ENCODE measurements at regions not wholly inside any gene's neighbourhood (a gene's known extent, or its start where the extent isn't known, plus 50 kb on each side); places are given as distances from the start of the nearest gene placed in this dataset.

DNA sequence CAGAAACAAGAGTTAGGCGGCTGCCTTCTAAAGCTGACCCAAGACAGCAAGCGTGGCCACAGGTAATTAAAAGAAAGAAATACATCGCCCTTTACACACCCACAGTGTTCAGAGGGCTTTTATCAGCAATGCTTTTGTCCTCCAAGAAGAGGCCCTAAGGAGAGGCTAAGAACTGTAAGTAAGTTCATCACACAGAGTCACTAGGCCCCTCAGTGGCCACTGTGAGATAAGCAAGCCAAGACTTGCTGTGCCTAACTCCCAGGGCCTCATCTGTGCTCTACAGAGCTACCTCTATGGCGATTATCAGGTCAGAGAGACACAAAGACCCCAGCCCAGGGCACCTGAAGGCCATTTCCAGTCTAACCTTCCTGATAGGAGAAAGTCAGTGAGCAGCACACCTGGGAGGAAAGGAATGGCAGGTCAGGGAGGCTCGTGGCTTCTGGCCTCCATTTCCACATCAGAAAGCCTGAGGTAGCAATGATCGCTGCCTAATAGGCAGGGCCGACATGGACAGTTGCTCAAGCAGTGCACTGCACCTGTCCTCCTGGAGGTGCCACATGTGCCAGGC, 545.2 kb upstream of the CDH11 start:
- DNase-seq (ENCODE audit: low spot score) = no peak

- DNase-seq (ENCODE audit: low spot score) = no peak
Observed at GRCh38 chr16:65666132-65666941, 544.5 kb upstream of the CDH11 start.

DNA sequence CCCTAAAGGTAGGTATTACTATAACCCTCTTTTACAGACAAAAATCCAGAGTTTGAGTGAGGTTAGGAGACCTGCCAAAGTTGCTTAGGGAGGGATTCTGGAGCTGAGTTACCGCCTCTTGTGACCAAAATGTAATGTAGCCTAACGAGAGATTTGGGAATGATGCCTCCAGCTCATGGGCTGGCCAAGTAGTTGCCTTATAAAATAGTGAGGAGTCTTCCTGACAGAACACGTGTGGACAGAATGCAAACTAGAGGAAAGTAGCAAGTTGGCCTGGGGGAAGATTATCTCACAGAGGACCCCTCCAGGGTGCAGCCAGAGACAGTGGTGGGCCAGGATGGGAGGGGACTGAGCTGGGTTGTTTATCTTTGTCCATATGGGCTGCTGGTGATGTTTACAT, 543.7 kb upstream of the CDH11 start:
- no peak for DNase-seq (ENCODE audit: low spot score)

DNA sequence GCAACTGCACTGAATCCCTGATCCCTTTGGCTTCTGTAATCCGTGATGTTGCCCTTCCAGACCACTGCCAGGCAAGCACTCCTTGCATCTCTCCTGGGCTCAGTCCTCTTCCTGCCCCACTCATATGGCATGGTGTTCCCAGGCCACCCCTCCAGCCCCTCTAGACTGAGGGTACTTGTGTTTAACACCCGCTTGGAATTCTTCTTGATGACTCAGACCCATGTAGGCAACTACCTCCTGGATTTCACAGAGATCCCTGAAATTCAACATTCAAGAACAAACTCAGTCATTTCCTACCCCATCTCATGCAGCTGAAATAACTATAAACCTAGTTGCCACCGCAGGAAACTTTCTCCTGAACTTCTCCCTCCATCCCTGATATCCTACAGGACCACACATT, 541.9 kb upstream of the CDH11 start:
- no peak for DNase-seq (ENCODE audit: low spot score)

DNA sequence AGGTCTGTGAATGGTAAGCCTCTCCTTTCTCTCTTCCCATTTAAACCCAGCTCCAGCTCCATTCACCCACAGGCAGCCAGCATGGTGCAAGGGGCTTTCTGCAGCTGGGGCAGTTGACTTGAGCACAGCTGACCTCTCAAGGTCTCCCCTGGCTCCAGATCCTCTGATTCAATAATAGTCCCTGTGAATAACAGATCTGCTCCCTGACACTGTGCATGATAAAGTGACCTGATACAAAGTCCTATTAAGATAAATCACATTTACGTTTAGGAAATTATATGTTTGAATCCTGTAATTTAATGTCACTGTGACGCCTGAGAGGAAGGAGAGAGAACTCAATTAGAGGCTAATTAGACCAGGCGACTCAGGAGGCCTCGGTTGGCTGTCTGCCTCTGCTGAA, 540.4 kb upstream of the CDH11 start:
- DNase-seq (ENCODE audit: low spot score) = no peak

DNA sequence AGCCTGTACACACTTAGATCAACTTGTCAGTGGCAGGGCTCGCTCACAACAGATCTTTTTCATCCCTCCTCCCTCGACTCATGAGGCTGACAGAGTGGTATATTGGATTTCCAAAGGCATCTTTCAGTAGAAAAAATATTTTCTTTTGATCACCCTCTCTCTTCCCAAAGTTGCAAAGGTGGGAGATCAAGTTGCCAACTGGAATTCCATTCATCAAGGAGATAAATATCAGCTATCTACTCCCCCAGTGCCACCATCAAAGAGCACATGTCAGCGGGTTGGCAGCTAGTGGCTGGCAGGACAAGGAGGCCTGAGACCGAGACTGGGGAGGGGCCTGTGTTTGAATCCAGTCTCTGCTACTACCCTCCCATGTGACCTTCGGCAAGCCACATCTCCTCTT, 539.7 kb upstream of the CDH11 start:
- DNase-seq (ENCODE audit: low spot score) = no peak

- no peak for DNase-seq (ENCODE audit: low spot score)
Observed at GRCh38 chr16:65660390-65660789, 538.5 kb upstream of the CDH11 start.

DNA sequence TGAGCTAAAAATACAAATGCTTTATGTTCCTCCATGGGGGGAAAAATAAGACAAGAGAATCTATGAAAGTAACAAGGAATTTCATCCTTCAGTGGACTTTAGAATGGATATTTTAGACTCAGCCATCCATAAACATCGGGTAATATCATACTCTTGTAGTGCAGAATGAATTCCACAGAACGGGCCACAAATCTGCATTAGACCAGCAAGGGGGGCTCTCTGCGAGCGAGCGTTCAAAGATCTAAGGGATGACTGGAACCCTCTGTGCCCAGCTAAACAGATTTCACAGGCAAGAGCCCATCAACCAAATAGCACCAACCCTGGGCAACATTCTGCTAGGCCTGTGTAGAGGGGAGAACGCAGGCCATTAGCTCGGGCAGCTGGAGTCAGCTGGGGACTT, 537.9 kb upstream of the CDH11 start:
- DNase-seq (ENCODE audit: low spot score) = no peak

DNA sequence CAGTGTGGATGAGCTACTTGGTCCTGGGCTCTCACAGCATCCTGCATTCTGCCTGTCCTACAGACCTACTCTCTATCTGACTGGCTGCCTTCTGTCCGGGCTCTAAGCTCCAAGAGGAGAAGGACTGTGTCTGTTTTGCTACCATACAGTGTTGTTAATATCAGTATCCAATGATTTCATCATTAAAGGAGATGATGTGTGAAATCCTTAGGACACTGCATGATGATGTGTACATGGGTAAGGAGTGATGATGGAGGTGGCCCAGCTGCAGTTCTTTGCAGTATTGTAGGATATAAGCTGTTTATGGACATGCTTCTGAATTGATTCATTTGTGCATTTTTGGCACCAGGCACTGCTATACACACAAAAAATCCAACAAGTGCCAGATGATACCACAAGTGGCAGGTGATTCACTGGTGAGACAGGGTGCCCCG, 536.9 kb upstream of the CDH11 start:
- DNase-seq (ENCODE audit: low spot score) = no peak

- DNase-seq (ENCODE audit: low spot score) = no peak
Observed at GRCh38 chr16:65658349-65658748, 536.5 kb upstream of the CDH11 start.

DNA sequence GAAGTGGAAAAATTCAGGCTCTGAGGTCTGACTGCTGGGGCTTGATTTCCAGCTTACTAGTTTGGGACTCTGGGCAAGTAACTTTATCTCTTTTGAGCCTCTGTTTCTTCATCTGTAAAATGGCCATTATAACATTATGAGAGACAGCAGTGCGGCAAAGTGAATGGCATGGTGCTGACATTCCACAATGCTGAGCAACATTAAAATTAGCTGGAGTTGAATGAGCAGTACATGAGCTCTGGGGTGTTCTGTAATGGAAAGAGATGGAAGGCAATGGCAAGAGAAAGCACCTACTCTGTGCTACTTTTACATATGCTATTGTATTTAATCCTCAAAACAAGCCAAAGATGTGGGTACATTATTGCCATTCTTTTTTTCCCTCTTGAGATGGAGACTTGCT, 535.7 kb upstream of the CDH11 start:
- no peak for DNase-seq (ENCODE audit: low spot score)

- no peak for DNase-seq (ENCODE audit: low spot score)
Observed at GRCh38 chr16:65657071-65657494, 535.2 kb upstream of the CDH11 start.

DNA sequence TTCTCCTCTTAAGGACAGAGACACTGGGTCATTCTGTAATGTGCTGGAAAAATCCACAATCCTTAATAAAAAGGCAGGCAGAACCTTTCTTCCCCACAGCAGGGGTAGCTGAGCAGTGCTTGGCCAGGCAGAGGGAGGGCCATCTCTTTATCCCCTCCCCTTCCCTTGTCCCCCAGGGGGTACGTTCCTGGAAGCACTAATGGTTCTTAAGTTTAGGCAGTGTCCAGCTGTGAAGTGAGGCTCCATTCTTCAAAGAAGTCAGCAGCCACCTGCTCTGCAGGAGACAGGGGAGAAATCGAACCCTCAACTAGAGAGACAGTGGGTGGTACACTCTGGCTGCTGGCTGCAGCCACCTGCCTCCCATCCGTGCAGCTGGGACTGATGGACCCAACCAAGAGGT, 533.9 kb upstream of the CDH11 start:
- no peak for DNase-seq (ENCODE audit: low spot score)

- no peak for DNase-seq (ENCODE audit: low spot score)
Observed at GRCh38 chr16:65648101-65648500, 526.2 kb upstream of the CDH11 start.

DNA sequence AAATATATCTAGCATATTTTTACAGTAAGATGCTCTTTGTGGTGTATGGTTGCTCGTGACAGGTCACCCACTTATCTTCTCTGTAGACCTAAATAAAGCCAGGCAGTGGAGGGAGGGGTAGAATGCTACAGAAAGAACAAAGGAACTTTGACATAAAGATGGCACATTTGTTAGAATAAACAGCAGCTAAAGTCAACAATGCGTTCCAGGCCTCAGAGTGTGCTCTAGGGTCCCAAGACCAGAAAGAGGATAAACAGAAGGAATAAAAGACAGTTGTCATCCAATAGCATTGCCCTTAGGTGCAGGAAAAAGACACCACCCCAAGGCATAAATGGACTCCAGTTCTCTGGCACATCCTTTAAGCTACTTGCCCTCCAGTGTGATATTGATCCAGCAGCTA, 523.0 kb upstream of the CDH11 start:
- DNase-seq (ENCODE audit: low spot score) = no peak

DNA sequence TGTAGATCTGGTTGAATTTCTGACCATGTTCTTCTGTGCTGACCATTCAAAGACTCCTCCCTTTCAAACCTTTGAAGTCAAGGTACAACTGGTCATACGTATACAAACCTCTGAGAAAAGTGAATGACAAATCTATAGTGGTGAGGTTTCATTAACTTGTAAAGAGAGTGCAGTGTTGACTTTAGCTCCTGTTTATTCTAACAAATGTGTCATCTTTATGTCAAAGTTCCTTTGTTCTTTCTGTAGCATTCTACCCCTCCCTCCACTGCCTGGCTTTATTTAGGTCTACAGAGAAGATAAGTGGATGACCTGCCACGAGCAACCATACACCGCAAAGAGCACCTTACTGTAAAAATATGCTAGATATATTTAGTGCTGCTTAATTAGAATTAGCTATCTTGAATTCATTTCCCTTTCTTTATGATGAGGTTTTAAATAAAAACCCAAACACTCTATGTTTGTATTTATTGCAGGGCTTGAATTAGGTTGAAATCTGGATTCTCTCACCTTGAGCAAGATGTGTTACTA, 520.0 kb upstream of the CDH11 start:
- no peak for DNase-seq (ENCODE audit: low spot score)

- DNase-seq (ENCODE audit: low spot score) = no peak
Observed at GRCh38 chr16:65641049-65641761, 519.3 kb upstream of the CDH11 start.

- DNase-seq (ENCODE audit: low spot score) = no peak
Observed at GRCh38 chr16:65634833-65635232, 513.0 kb upstream of the CDH11 start.

DNA sequence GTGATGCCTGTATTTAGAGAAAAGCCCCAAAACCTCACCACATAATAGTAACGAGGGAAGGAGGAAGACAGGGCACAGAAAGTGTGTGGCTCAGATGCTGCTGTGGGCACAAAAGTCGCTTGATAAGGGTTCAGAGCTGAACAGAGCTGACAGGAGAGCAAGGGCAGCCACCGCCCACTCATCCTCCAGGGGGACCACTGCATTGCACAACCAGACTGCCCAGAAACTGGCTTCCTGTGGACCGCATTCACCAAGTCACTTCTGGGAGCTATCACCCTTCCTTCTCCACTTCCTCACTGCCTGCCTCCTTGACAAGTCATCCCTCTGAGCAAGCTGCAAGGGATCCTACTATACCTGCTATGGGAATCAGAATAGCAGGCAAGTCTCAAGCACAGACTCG, 512.4 kb upstream of the CDH11 start:
- DNase-seq (ENCODE audit: low spot score) = no peak

GRCh38 chr16:65624666-65625065, 502.8 kb upstream of the CDH11 start:
- DNase-seq (ENCODE audit: low spot score) = no peak

- no peak for DNase-seq (ENCODE audit: low spot score)
Observed at GRCh38 chr16:65624229-65624628, 502.4 kb upstream of the CDH11 start.

- DNase-seq (ENCODE audit: low spot score) = no peak
Observed at GRCh38 chr16:65622871-65623270, 501.0 kb upstream of the CDH11 start.

GRCh38 chr16:65622151-65622550, 500.3 kb upstream of the CDH11 start:
- DNase-seq (ENCODE audit: low spot score) = no peak
